ENCODE measurements at regions not wholly inside any gene's neighbourhood (a gene's known extent, or its start where the extent isn't known, plus 50 kb on each side); places are given as distances from the start of the nearest gene placed in this dataset.

GRCh38 chr22:48637231-48637630 is 1190.4 kb downstream of the BRD1 start:
- Histone ChIP-seq H3K4me1 (ENCODE audit: insufficient read depth, poor library complexity, severe bottlenecking) (no peaks in the 10 kb centered on the region), H3K4me3 (ENCODE audit: severe bottlenecking) (no peak overlapping the region), H3K36me3 (ENCODE audit: low read depth) (no peaks in the 10 kb centered on the region), H3K9me3 (ENCODE audit: severe bottlenecking) (peaks cover 2% of the 10 kb centered on the region), H3K27ac (ENCODE audit: poor library complexity, severe bottlenecking) (no peak overlapping the region), H3K27me3 (ENCODE audit: insufficient read depth, poor library complexity, severe bottlenecking) (no peaks in the 10 kb centered on the region)
- TF ChIP-seq CTCF (IDR thresholded peaks at IDR 0.05; ENCODE audit: poor library complexity, severe bottlenecking) = no peak
- DNase-seq (ENCODE audit: low spot score) = no peak
- ATAC-seq (ENCODE audit: low read depth) = no peak

- no peak overlapping the region for H3K27ac ChIP-seq (ENCODE audit: poor library complexity, severe bottlenecking)
- no peak for DNase-seq (ENCODE audit: low spot score)
- TF ChIP-seq CTCF (IDR thresholded peaks at IDR 0.05; ENCODE audit: poor library complexity, severe bottlenecking) = no peak
- peaks cover 2% of the 10 kb centered on the region for H3K9me3 ChIP-seq (ENCODE audit: severe bottlenecking)
- H3K4me1 ChIP-seq (ENCODE audit: insufficient read depth, poor library complexity, severe bottlenecking) = no peaks in the 10 kb centered on the region
- H3K27me3 ChIP-seq (ENCODE audit: insufficient read depth, poor library complexity, severe bottlenecking) = no peaks in the 10 kb centered on the region
- H3K36me3 ChIP-seq (ENCODE audit: low read depth) = no peaks in the 10 kb centered on the region
- H3K4me3 ChIP-seq (ENCODE audit: severe bottlenecking) = no peak overlapping the region
- no peak for ATAC-seq (ENCODE audit: low read depth)
These were observed 1190.9 kb downstream of the BRD1 start for GRCh38 chr22:48636746-48637145.

- no peak for ATAC-seq (ENCODE audit: low read depth)
- Histone ChIP-seq H3K36me3 (ENCODE audit: low read depth) (no peaks in the 10 kb centered on the region), H3K27me3 (ENCODE audit: insufficient read depth, poor library complexity, severe bottlenecking) (no peaks in the 10 kb centered on the region), H3K4me3 (ENCODE audit: severe bottlenecking) (no peak overlapping the region), H3K4me1 (ENCODE audit: insufficient read depth, poor library complexity, severe bottlenecking) (no peaks in the 10 kb centered on the region), H3K27ac (ENCODE audit: poor library complexity, severe bottlenecking) (no peak overlapping the region), H3K9me3 (ENCODE audit: severe bottlenecking) (peaks cover 2% of the 10 kb centered on the region)
- no peak for TF ChIP-seq CTCF (IDR thresholded peaks at IDR 0.05; ENCODE audit: poor library complexity, severe bottlenecking)
- no peak for DNase-seq (ENCODE audit: low spot score)
These were observed 1191.9 kb downstream of the BRD1 start for GRCh38 chr22:48635816-48636215.

GRCh38 chr22:48635031-48635430 is 1192.6 kb downstream of the BRD1 start:
- no peaks in the 10 kb centered on the region for H3K4me1 ChIP-seq (ENCODE audit: insufficient read depth, poor library complexity, severe bottlenecking)
- H3K27ac ChIP-seq (ENCODE audit: poor library complexity, severe bottlenecking) = no peak overlapping the region
- H3K36me3 ChIP-seq (ENCODE audit: low read depth) = no peaks in the 10 kb centered on the region
- no peaks in the 10 kb centered on the region for H3K27me3 ChIP-seq (ENCODE audit: insufficient read depth, poor library complexity, severe bottlenecking)
- H3K4me3 ChIP-seq (ENCODE audit: severe bottlenecking) = no peak overlapping the region
- peaks cover 2% of the 10 kb centered on the region for H3K9me3 ChIP-seq (ENCODE audit: severe bottlenecking)
- ATAC-seq (ENCODE audit: low read depth) (no peak), DNase-seq (ENCODE audit: low spot score) (no peak)
- TF ChIP-seq CTCF (IDR thresholded peaks at IDR 0.05; ENCODE audit: poor library complexity, severe bottlenecking) = no peak

- ATAC-seq (ENCODE audit: low read depth) = no peak
- peaks cover 4% of the 10 kb centered on the region for H3K9me3 ChIP-seq (ENCODE audit: severe bottlenecking)
- H3K4me3 ChIP-seq (ENCODE audit: severe bottlenecking) = no peak overlapping the region
- TF ChIP-seq CTCF (IDR thresholded peaks at IDR 0.05; ENCODE audit: poor library complexity, severe bottlenecking) = no peak
- H3K36me3 ChIP-seq (ENCODE audit: low read depth) = no peaks in the 10 kb centered on the region
- H3K27me3 ChIP-seq (ENCODE audit: insufficient read depth, poor library complexity, severe bottlenecking) = no peaks in the 10 kb centered on the region
- no peak for DNase-seq (ENCODE audit: low spot score)
- no peaks in the 10 kb centered on the region for H3K4me1 ChIP-seq (ENCODE audit: insufficient read depth, poor library complexity, severe bottlenecking)
- H3K27ac ChIP-seq (ENCODE audit: poor library complexity, severe bottlenecking) = no peak overlapping the region
These were observed 1193.5 kb downstream of the BRD1 start for GRCh38 chr22:48633996-48634836.
